Fibroblast of skin of abdomen (primary cell): ENCODE measurements at regions not wholly inside any gene's neighbourhood (a gene's known extent, or its start where the extent isn't known, plus 50 kb on each side); places are given as distances from the start of the nearest gene placed in this dataset.
A peak's percentile ranks its signal among the peaks of the same experiment; 100 is the strongest.

Experiments
- DNase-seq: peaks from one replicate; pipeline ENCODE4 v3.0.0-alpha.2; 2013

DNA sequence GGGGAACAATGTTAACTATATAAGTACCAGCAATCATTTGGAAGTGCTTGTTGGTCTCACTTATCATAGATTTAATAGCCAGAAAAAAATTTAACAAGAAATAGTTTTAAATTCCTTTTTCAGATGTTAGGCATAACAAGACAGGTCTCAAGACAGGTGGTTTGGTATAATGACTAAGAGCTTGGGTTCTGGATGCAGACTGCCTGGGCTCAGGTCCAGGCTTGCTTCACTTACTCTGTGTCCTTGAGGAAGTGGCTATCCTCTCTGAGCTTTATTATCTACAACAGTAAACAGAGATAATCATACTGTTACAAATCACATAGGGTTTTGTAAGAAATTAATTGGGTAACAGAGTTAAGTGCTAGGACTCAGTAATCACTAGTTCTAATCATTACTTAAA is 338.0 kb upstream of the FLRT2 start:
- no peak for DNase-seq

DNA sequence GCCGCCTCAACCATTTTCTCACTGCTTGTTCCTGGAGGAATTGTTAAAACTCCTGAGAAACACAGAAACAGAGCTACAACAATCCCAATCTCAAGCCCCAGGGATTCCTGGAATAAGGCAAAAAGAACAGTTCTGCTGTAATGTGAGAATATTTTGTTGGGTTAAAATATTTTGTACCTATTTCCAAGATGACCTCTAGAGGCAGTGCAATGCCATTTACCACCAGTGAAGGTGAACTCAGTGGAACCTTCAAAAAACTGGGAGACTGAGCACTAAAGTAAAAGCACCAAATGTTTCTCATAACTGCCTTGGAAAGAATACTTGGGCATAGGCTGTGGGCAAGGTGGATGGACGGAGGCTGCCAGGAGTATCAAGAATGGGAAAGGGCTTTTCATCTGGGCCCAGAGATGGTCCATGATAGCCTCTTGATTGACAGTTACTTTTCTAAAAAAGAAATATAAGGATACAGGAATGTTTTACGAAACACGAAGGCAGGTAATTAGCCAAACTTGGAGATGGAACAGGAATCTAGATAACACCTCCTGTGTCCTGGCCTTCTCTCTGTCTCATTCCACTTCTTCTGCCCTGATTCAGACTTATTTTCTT is 334.0 kb upstream of the FLRT2 start:
- no peak for DNase-seq

DNA sequence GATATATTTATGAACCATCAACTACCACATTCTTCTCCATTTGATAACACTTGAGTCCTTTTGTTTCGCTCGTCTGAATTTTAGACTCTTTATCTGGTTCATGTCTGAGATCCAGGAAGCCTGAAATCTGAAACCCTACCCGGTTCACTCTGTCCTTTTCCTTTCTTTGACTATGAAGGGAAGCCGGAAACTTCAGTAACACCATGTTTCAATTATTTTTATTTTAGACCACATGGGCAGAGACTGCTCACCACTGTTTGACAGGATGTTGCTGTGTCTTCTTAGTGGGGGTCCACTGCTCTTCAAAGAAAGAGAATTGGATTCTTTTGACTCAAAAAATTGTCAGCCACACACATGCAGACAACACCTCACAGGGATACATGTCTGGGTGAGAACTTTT is 331.9 kb upstream of the FLRT2 start:
- peak; percentile 33 for DNase-seq

GRCh38 chr14:85205875-85206274 is 324.1 kb upstream of the FLRT2 start:
- no peak for DNase-seq

DNA sequence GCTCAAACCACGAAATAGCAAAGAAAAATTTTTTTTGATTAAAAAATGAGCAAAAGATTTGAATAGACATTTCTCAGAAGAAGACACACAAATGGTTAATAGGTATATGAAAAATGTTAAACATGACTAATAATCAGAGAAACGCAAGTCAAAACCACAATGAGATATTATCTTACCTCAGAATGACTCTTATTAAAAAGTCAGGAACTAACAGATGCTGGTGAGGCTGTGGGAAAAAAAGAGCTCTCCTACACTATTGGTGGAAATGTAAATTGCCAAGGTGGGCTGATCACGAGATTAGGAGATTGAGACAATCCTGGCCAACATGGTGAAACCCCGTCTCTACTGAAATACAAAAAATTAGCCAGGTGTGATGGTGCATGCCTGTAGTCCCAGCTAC is 315.5 kb upstream of the FLRT2 start:
- peak; percentile 44 for DNase-seq

- DNase-seq = peak; percentile 59
These were observed 312.5 kb upstream of the FLRT2 start for GRCh38 chr14:85217412-85217811.

- DNase-seq = no peak
These were observed 311.0 kb upstream of the FLRT2 start for GRCh38 chr14:85218982-85219381.

- no peak for DNase-seq
These were observed 308.1 kb upstream of the FLRT2 start for GRCh38 chr14:85221832-85222231.

DNA sequence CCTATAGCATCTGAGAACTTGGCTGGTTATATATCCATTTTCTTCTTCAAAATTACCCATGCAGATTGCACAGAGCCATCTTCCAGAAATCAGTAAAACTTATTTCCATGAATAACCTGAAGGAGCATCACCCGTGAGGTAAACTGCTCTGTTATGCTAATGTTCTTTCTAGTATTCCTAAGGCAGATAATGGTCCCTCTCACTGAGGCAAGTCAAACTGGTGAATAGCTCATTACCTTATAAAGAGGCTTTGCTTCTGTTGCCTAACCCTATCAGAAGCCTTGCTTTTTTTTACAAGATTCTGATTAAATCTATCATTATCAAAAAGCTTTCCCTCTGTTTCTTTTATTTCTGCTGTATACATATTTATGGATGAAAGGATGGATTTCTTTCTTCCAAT is 307.6 kb upstream of the FLRT2 start:
- no peak for DNase-seq

DNA sequence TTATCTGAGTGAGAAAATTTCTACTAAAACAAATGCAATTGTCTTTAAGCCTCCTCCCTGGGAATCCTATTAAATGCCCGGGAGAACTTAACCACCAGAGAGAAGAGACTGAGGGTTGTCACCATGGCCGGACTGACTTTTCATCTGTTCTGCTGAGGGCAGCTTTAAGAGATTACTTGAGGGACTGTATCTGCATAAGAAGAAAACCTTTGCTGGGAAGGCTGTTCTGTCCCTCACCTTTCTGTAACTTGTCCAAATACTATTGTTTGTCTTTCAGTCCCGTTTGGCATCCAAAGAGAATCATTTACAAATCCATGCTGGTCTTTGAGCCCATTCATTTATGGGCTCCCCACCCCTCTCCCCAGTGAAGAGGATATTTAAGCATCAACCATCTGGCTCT is 306.3 kb upstream of the FLRT2 start:
- DNase-seq = no peak

- DNase-seq = peak; percentile 22
These were observed 305.7 kb upstream of the FLRT2 start for GRCh38 chr14:85224241-85224640.

- DNase-seq = peak; percentile 60
These were observed 296.2 kb upstream of the FLRT2 start for GRCh38 chr14:85233756-85234155.

GRCh38 chr14:85234156-85235025 is 295.6 kb upstream of the FLRT2 start:
- peak; percentile 86 for DNase-seq

- DNase-seq = no peak
These were observed 294.1 kb upstream of the FLRT2 start for GRCh38 chr14:85235868-85236267.

GRCh38 chr14:85236296-85236695 is 293.6 kb upstream of the FLRT2 start:
- no peak for DNase-seq

- no peak for DNase-seq
These were observed 290.2 kb upstream of the FLRT2 start for GRCh38 chr14:85239791-85240190.

GRCh38 chr14:85241022-85241855 is 288.7 kb upstream of the FLRT2 start:
- peak; percentile 24 for DNase-seq

DNA sequence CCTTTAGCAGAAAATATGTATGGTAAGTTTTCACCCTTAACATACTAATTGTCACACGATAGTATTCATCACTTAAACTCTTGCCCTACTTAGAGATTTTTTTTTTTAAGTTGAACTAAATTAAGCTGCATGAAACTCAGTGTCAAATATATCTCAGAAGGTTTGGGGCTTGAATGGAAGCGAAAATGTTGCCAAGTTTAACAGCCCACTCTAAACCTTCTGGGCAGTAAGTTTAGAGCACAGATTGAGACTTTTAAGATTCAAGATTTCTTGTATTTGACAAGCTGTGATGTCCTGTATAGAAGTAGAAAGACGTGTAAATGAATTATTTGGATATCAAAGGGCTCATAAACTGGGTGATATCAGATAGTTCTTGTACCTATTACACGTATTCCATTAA is 287.3 kb upstream of the FLRT2 start:
- no peak for DNase-seq

GRCh38 chr14:85243321-85243720 is 286.6 kb upstream of the FLRT2 start:
- DNase-seq = no peak

- no peak for DNase-seq
These were observed 282.9 kb upstream of the FLRT2 start for GRCh38 chr14:85247071-85247470.

DNA sequence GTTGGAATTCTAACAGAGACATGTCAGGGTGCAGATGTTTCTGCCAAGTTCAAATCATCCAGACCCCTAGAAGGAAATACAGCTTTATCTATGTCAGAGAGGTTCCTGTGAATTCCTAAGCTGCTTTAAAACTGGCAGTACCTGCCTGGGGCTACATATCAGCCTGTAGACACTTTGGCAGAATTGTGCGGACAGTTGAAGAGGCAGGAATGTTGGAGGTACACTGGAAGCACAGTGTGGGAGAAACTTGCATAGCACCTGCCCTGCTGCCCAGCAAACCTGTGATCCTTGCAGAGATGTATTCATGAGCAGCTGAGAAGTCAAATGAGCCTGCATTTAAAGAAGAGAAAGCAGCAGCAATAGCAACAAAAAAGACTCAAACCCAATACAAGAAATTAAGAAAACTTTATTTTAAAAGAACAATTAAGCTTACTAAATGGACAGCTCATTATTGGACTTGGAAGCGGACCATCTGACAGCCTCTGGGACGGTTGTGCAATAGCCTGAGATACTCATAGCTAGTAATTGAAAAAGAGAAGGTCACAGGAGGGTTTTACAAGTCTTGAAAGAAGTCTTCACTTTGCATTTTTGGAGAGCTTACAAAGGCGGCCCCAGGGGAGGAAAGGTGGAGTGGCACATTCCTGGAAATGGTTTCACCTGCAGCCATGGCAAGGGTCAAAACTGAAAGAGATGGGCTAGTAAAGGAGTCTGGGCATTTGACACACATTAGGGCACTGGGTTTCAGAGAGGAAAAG is 280.9 kb upstream of the FLRT2 start:
- DNase-seq = no peak

- no peak for DNase-seq
These were observed 279.3 kb upstream of the FLRT2 start for GRCh38 chr14:85250414-85251189.
